ENCODE measurements at regions not wholly inside any gene's neighbourhood (a gene's known extent, or its start where the extent isn't known, plus 50 kb on each side); places are given as distances from the start of the nearest gene placed in this dataset.

DNA sequence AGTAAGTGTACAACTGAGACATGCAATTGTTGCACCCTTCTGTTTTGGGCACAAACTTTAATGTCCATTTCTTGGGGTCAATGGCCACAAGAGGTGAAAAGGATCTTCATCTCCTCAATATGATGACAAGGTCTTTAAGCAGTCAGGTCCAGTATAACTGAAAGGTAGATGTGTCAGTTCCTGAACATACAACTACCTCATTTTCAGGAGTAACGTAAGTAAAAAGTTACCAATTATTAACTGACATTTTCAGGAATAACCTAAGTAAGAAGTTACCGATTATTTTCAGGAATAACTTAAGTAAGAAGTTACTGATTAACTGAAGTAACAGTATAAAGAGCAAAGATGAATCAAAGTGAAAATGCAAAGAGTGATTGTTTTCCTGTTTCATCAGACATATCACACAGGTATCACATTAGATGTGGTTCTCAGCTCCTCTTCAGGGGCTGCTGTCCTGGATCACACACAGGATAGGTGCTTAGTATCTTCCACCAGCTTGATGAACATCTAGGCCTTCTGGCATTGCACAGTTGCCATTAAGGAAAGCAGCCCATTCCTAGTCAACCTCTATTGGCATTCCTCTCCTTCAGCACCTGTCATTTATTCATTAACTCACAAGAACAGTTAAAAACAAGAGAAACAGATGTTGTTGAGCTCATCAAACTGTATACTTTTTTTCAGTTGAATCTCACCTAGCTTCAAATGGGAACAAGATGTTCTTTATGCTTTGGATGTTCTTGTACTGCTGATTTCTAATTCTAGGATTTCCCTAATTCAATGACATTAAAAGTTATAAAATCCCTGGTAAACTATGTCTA is 200.0 kb downstream of the FOXG1 start:
- TF ChIP-seq ZNF548 (tag by site-specific recombination; IDR thresholded peaks at IDR 0.05) = no peak
- no peak for TF ChIP-seq ZNF600 (tag by site-specific recombination; IDR thresholded peaks at IDR 0.05)
- Histone ChIP-seq H3K27ac (ENCODE audit: extremely low read depth, low read depth, low read length) (no peak overlapping the region), H3K9me3 (ENCODE audit: control insufficient read depth, insufficient read depth, low read depth, low read length) (no peaks in the 10 kb centered on the region), H3K36me3 (ENCODE audit: control insufficient read depth in 2 of 2, insufficient read depth in 1 of 2, low read length in 2 of 2) (no peaks in the 10 kb centered on the region), H3K4me3 (ENCODE audit: low read depth, low read length) (no peak overlapping the region), H3K4me1 (ENCODE audit: control insufficient read depth, insufficient read depth, low read length) (no peaks in the 10 kb centered on the region)
- CTCF ChIA-PET = no interaction called here
- POLR2A ChIA-PET = no interaction called here

DNA sequence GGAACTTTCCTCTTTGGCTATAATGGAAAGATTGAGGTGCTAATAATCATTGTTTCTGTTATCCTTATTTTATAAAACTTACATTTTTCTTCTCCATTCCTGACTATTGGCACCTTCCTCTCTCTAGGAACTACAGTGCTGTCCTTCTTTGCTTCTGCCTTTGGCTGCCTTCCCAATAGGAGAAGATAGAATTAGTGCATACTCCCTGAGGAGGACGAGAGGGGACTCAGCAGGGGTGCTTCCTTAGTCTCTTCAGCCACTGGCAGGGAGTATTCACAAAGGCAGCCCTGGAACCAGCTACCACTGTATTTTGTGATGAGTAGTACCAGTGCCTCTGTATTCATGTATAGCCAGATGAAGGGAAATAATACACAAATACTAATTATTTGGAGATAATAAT is 208.5 kb downstream of the FOXG1 start:
- CTCF ChIA-PET = no interaction called here
- Histone ChIP-seq H3K9me3 (ENCODE audit: control insufficient read depth, insufficient read depth, low read depth, low read length) (no peaks in the 10 kb centered on the region), H3K4me3 (ENCODE audit: low read depth, low read length) (no peak overlapping the region), H3K27ac (ENCODE audit: extremely low read depth, low read depth, low read length) (no peak overlapping the region), H3K4me1 (ENCODE audit: control insufficient read depth, insufficient read depth, low read length) (no peaks in the 10 kb centered on the region), H3K36me3 (ENCODE audit: control insufficient read depth in 2 of 2, insufficient read depth in 1 of 2, low read length in 2 of 2) (no peaks in the 10 kb centered on the region)
- no peak for TF ChIP-seq ZFP3 (tag by site-specific recombination; IDR thresholded peaks at IDR 0.05; ENCODE audit: low read depth)
- TF ChIP-seq, protein P1, sequence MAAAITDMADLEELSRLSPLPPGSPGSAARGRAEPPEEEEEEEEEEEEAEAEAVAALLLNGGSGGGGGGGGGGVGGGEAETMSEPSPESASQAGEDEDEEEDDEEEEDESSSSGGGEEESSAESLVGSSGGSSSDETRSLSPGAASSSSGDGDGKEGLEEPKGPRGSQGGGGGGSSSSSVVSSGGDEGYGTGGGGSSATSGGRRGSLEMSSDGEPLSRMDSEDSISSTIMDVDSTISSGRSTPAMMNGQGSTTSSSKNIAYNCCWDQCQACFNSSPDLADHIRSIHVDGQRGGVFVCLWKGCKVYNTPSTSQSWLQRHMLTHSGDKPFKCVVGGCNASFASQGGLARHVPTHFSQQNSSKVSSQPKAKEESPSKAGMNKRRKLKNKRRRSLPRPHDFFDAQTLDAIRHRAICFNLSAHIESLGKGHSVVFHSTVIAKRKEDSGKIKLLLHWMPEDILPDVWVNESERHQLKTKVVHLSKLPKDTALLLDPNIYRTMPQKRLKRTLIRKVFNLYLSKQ (tag by site-specific recombination; IDR thresholded peaks at IDR 0.05; ENCODE audit: borderline replicate concordance) = no peak
- TF ChIP-seq ZNF596 (tag by site-specific recombination; IDR thresholded peaks at IDR 0.05) = no peak
- POLR2A ChIA-PET = no interaction called here

DNA sequence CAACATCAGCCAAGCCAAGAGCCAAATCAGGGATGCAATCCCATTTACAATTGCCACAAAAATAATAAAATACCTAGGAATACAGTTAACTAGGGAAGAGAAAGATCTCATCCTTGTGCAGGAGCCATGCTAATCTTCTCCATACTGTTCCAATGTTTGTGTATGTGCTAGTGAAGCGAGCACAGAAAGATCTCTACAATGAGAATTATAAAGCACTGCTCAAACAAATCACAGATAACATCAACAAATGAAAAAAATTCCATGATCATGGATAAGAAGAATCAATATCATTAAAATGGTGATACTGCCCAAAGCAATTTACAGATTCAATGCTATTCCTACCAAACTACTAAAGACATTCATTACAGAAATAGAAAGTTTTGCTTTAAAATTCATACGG is 215.6 kb downstream of the FOXG1 start:
- TF ChIP-seq ZFP3 (tag by site-specific recombination; IDR thresholded peaks at IDR 0.05; ENCODE audit: low read depth) (no peak), ZNF223 (tag by site-specific recombination; IDR thresholded peaks at IDR 0.05) (no peak), ZSCAN23 (tag by site-specific recombination; IDR thresholded peaks at IDR 0.05) (no peak), TCF7L2 (IDR thresholded peaks at IDR 0.05; ENCODE audit: borderline replicate concordance, low read depth, low read length) (no peak), ZNF560 (tag by site-specific recombination; IDR thresholded peaks at IDR 0.05; ENCODE audit: borderline replicate concordance) (no peak), ZNF214 (tag by site-specific recombination; IDR thresholded peaks at IDR 0.05; ENCODE audit: borderline replicate concordance) (no peak), ZNF341 (tag by site-specific recombination; IDR thresholded peaks at IDR 0.05; ENCODE audit: low read depth) (no peak), ZNF621 (tag by site-specific recombination; IDR thresholded peaks at IDR 0.05) (no peak), ZNF76 (tag by site-specific recombination; IDR thresholded peaks at IDR 0.05; ENCODE audit: borderline replicate concordance, low read depth) (no peak)
- TF ChIP-seq, protein P2, sequence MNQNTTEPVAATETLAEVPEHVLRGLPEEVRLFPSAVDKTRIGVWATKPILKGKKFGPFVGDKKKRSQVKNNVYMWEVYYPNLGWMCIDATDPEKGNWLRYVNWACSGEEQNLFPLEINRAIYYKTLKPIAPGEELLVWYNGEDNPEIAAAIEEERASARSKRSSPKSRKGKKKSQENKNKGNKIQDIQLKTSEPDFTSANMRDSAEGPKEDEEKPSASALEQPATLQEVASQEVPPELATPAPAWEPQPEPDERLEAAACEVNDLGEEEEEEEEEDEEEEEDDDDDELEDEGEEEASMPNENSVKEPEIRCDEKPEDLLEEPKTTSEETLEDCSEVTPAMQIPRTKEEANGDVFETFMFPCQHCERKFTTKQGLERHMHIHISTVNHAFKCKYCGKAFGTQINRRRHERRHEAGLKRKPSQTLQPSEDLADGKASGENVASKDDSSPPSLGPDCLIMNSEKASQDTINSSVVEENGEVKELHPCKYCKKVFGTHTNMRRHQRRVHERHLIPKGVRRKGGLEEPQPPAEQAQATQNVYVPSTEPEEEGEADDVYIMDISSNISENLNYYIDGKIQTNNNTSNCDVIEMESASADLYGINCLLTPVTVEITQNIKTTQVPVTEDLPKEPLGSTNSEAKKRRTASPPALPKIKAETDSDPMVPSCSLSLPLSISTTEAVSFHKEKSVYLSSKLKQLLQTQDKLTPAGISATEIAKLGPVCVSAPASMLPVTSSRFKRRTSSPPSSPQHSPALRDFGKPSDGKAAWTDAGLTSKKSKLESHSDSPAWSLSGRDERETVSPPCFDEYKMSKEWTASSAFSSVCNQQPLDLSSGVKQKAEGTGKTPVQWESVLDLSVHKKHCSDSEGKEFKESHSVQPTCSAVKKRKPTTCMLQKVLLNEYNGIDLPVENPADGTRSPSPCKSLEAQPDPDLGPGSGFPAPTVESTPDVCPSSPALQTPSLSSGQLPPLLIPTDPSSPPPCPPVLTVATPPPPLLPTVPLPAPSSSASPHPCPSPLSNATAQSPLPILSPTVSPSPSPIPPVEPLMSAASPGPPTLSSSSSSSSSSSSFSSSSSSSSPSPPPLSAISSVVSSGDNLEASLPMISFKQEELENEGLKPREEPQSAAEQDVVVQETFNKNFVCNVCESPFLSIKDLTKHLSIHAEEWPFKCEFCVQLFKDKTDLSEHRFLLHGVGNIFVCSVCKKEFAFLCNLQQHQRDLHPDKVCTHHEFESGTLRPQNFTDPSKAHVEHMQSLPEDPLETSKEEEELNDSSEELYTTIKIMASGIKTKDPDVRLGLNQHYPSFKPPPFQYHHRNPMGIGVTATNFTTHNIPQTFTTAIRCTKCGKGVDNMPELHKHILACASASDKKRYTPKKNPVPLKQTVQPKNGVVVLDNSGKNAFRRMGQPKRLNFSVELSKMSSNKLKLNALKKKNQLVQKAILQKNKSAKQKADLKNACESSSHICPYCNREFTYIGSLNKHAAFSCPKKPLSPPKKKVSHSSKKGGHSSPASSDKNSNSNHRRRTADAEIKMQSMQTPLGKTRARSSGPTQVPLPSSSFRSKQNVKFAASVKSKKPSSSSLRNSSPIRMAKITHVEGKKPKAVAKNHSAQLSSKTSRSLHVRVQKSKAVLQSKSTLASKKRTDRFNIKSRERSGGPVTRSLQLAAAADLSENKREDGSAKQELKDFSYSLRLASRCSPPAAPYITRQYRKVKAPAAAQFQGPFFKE (tag by site-specific recombination; IDR thresholded peaks at IDR 0.05; ENCODE audit: borderline replicate concordance) = no peak
- TF ChIP-seq, protein P3, sequence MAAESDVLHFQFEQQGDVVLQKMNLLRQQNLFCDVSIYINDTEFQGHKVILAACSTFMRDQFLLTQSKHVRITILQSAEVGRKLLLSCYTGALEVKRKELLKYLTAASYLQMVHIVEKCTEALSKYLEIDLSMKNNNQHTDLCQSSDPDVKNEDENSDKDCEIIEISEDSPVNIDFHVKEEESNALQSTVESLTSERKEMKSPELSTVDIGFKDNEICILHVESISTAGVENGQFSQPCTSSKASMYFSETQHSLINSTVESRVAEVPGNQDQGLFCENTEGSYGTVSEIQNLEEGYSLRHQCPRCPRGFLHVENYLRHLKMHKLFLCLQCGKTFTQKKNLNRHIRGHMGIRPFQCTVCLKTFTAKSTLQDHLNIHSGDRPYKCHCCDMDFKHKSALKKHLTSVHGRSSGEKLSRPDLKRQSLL (tag by site-specific recombination; IDR thresholded peaks at IDR 0.05) = no peak
- TF ChIP-seq, protein P4, sequence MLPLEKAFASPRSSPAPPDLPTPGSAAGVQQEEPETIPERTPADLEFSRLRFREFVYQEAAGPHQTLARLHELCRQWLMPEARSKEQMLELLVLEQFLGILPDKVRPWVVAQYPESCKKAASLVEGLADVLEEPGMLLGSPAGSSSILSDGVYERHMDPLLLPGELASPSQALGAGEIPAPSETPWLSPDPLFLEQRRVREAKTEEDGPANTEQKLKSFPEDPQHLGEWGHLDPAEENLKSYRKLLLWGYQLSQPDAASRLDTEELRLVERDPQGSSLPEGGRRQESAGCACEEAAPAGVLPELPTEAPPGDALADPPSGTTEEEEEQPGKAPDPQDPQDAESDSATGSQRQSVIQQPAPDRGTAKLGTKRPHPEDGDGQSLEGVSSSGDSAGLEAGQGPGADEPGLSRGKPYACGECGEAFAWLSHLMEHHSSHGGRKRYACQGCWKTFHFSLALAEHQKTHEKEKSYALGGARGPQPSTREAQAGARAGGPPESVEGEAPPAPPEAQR (tag by site-specific recombination; IDR thresholded peaks at IDR 0.05) = no peak
- TF ChIP-seq, protein P5, sequence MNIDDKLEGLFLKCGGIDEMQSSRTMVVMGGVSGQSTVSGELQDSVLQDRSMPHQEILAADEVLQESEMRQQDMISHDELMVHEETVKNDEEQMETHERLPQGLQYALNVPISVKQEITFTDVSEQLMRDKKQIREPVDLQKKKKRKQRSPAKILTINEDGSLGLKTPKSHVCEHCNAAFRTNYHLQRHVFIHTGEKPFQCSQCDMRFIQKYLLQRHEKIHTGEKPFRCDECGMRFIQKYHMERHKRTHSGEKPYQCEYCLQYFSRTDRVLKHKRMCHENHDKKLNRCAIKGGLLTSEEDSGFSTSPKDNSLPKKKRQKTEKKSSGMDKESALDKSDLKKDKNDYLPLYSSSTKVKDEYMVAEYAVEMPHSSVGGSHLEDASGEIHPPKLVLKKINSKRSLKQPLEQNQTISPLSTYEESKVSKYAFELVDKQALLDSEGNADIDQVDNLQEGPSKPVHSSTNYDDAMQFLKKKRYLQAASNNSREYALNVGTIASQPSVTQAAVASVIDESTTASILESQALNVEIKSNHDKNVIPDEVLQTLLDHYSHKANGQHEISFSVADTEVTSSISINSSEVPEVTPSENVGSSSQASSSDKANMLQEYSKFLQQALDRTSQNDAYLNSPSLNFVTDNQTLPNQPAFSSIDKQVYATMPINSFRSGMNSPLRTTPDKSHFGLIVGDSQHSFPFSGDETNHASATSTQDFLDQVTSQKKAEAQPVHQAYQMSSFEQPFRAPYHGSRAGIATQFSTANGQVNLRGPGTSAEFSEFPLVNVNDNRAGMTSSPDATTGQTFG (tag by site-specific recombination; IDR thresholded peaks at IDR 0.05; ENCODE audit: borderline replicate concordance) = no peak
- Histone ChIP-seq H3K9me3 (ENCODE audit: control insufficient read depth, insufficient read depth, low read depth, low read length) (no peaks in the 10 kb centered on the region), H3K36me3 (ENCODE audit: control insufficient read depth in 2 of 2, insufficient read depth in 1 of 2, low read length in 2 of 2) (no peaks in the 10 kb centered on the region), H3K4me1 (ENCODE audit: control insufficient read depth, insufficient read depth, low read length) (no peaks in the 10 kb centered on the region), H3K27ac (ENCODE audit: extremely low read depth, low read depth, low read length) (no peak overlapping the region), H3K4me3 (ENCODE audit: low read depth, low read length) (no peak overlapping the region)
- ChIA-PET CTCF (no interaction called here), POLR2A (no interaction called here)
